GM20000 (cell line): ENCODE measurements at regions not wholly inside any gene's neighbourhood (a gene's known extent, or its start where the extent isn't known, plus 50 kb on each side); places are given as distances from the start of the nearest gene placed in this dataset.
"Not testable (repeated sequence)": the region's sequence is repeated elsewhere in the genome, so short reads cannot be mapped to it uniquely, and the experiment has no call there.

Experiments used
- DNase-seq: peaks from one replicate; pipeline ENCODE4 v3.0.0; 2012; ENCODE audit warnings: low spot score
- CTCF ChIP-seq: IDR thresholded peaks from 2 replicates; pipeline ENCODE4 v1.5.1; 2012; ENCODE audit warnings: mild to moderate bottlenecking, control low read depth; ENCODE audit errors: extremely low read depth, missing control alignments

GRCh38 chr1:8226747-8227146, 91.2 kb upstream of the SLC45A1 start:
- no peak for DNase-seq
- TF ChIP-seq CTCF, result no peak

- DNase-seq, result not testable (repeated sequence)
These were observed 91.9 kb upstream of the SLC45A1 start for GRCh38 chr1:8226024-8226423.

GRCh38 chr1:8223526-8223925, 94.4 kb upstream of the SLC45A1 start:
- no peak for TF ChIP-seq CTCF

GRCh38 chr1:8222789-8223188, 95.1 kb upstream of the SLC45A1 start:
- TF ChIP-seq CTCF, result no peak
- DNase-seq, result no peak

More at GRCh38 chr1:8223526-8223925, 94.4 kb upstream of the SLC45A1 start:
- DNase-seq, result no peak

GRCh38 chr1:8219530-8219929, 98.4 kb upstream of the SLC45A1 start:
- no peak for DNase-seq

GRCh38 chr1:8218351-8219092, 99.4 kb upstream of the SLC45A1 start:
- no peak for TF ChIP-seq CTCF
- no peak for DNase-seq

More at GRCh38 chr1:8219530-8219929, 98.4 kb upstream of the SLC45A1 start:
- no peak for TF ChIP-seq CTCF

- no peak for TF ChIP-seq CTCF
- DNase-seq, result no peak
These were observed 100.1 kb upstream of the SLC45A1 start for GRCh38 chr1:8217809-8218208.

GRCh38 chr1:8217011-8217711, 100.8 kb upstream of the SLC45A1 start:
- DNase-seq, result peak; percentile 59
- no peak for TF ChIP-seq CTCF
